Testis (tissue), 2 donors: ENCODE measurements at regions not wholly inside any gene's neighbourhood (a gene's known extent, or its start where the extent isn't known, plus 50 kb on each side); places are given as distances from the start of the nearest gene placed in this dataset.

Experiments used
- POLR2A ChIP-seq: fragments of 450-650 bp; IDR thresholded peaks from one replicate; pipeline ENCODE4 v1.6.1; 2017; ENCODE audit warnings: antibody characterized with exemption, mild to moderate bottlenecking, moderate library complexity
- TF ChIP-seq, protein P1 (sequence below), 3 experiments: fragments of 450-650 bp in 2 of 3; fragments of 200-600 bp in 1 of 3; sonication (generic) in 1 of 3; IDR thresholded peaks; one replicate each; pipeline ENCODE4 v1.5.1; 2016 to 2019; ENCODE audit warnings: antibody characterized with exemption in 3 of 3, mild to moderate bottlenecking in 2 of 3, moderate library complexity in 1 of 3

DNA sequence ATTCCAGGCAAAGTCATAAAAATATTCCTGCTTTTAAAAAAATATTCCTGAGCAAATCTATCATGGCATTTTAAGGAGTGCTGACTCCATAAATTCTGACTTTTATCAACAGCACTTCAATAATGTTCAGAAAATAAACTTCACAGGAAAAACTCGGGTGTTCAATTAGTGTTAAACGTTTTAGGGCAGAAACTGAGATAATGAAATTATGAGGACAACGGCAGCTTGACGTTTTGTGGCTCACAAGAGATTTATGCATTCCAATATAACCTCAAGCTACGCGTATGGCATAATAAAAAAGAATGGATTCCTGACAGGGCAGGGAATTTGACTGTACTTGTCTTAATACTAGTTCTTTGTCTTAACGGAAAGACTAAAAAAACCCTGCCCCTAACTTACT is 133.2 kb downstream of the ICOS start:
- TF ChIP-seq, protein P1, sequence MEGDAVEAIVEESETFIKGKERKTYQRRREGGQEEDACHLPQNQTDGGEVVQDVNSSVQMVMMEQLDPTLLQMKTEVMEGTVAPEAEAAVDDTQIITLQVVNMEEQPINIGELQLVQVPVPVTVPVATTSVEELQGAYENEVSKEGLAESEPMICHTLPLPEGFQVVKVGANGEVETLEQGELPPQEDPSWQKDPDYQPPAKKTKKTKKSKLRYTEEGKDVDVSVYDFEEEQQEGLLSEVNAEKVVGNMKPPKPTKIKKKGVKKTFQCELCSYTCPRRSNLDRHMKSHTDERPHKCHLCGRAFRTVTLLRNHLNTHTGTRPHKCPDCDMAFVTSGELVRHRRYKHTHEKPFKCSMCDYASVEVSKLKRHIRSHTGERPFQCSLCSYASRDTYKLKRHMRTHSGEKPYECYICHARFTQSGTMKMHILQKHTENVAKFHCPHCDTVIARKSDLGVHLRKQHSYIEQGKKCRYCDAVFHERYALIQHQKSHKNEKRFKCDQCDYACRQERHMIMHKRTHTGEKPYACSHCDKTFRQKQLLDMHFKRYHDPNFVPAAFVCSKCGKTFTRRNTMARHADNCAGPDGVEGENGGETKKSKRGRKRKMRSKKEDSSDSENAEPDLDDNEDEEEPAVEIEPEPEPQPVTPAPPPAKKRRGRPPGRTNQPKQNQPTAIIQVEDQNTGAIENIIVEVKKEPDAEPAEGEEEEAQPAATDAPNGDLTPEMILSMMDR (IDR thresholded peaks at IDR 0.05) = no peak
- no peak for TF ChIP-seq POLR2A
